NB4 (cell line): ENCODE measurements at regions not wholly inside any gene's neighbourhood (a gene's known extent, or its start where the extent isn't known, plus 50 kb on each side); places are given as distances from the start of the nearest gene placed in this dataset.

Experiments
- DNase-seq: peaks from one replicate; pipeline ENCODE4 v3.0.0; 2010; ENCODE audit warnings: low read depth
- H3K4me3 ChIP-seq: one replicate; pipeline ENCODE4 v1.5.1; 2011; ENCODE audit warnings: mild to moderate bottlenecking, low read depth, low read length, moderate library complexity
- MYC ChIP-seq: IDR thresholded peaks from 2 replicates; pipeline ENCODE4 v1.6.1; 2011; ENCODE audit warnings: low read depth, low read length
- POLR2A ChIP-seq: IDR thresholded peaks from 2 replicates; pipeline ENCODE4 v1.6.1; 2011; ENCODE audit warnings: mild to moderate bottlenecking; ENCODE audit not compliant: insufficient read length; ENCODE audit errors: extremely low read depth
- TF ChIP-seq, protein P1 (sequence below): IDR thresholded peaks from 2 replicates; pipeline ENCODE4 v1.6.1; 2011; ENCODE audit warnings: low read depth, low read length
- TF ChIP-seq, protein P2 (sequence below): IDR thresholded peaks from one replicate; pipeline ENCODE4 v1.5.1; 2012; ENCODE audit warnings: low read depth, low read length

DNA sequence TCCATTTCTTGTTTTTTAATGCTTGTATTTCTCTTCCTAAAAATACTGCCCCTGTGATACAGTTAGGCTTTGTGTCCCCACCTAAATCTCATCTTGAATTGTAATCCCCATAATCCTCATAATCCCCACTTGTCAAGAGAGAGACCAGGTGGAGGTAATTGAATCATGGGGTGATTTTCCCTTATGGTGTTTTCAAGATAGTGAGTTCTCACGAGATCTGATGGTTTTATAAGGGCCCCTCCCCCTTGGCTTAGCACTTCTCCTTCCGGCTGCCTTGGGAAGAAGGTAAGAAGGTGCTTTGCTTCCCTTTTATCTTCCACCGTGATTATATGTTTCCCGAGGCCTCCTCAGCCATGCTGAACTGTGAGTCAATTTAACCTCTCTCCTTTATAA lies 227.4 kb downstream of the MAN2A1 start:
- TF ChIP-seq MYC (no peak), POLR2A (no peak)
- TF ChIP-seq, protein P1, sequence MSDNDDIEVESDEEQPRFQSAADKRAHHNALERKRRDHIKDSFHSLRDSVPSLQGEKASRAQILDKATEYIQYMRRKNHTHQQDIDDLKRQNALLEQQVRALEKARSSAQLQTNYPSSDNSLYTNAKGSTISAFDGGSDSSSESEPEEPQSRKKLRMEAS = no peak
- TF ChIP-seq, protein P2, sequence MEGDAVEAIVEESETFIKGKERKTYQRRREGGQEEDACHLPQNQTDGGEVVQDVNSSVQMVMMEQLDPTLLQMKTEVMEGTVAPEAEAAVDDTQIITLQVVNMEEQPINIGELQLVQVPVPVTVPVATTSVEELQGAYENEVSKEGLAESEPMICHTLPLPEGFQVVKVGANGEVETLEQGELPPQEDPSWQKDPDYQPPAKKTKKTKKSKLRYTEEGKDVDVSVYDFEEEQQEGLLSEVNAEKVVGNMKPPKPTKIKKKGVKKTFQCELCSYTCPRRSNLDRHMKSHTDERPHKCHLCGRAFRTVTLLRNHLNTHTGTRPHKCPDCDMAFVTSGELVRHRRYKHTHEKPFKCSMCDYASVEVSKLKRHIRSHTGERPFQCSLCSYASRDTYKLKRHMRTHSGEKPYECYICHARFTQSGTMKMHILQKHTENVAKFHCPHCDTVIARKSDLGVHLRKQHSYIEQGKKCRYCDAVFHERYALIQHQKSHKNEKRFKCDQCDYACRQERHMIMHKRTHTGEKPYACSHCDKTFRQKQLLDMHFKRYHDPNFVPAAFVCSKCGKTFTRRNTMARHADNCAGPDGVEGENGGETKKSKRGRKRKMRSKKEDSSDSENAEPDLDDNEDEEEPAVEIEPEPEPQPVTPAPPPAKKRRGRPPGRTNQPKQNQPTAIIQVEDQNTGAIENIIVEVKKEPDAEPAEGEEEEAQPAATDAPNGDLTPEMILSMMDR = no peak
- DNase-seq = no peak
- no peak overlapping the region for H3K4me3 ChIP-seq

DNA sequence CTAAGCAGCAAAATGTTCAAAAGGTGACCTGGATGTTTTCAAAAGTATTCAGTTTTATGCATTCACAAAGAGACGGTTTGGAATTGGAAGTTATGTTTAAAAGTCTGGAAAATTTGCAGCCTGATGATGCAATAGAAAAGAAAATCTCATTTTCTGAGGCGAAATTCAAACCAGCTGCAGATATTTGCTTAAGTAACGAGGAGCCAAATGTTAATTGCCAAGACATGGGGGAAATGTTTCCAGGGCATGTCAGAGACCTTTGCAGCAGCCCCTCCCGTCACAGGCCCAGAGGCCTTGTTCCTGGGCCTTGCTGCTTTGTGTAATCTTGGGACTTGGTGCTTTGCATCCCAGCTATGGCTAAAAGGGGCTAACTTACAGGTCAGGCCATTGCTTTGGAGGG lies 228.2 kb downstream of the MAN2A1 start:
- H3K4me3 ChIP-seq = no peak overlapping the region
- TF ChIP-seq POLR2A = no peak
- TF ChIP-seq, protein P2 = no peak
- no peak for TF ChIP-seq MYC
- TF ChIP-seq, protein P1 = no peak

DNA sequence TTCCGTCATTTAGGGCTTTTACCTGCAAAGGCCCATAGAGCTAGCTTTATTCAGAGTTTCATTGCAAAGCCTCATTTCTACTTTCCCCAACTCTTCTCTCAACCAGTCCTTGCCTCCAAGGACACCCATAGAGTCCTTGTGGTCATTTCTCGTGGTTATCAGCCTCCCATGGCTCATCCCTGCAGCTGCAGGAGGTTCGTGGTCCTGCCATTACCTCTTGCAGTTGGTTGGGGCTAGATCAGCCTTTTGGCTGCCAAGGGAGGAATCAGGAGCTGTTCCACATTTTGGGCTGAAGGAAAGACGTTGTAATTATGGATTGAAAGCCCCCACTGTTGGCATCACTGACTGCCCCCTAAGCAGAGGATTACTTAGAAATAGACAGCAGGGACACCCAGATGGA lies 231.0 kb downstream of the MAN2A1 start:
- DNase-seq = no peak
- TF ChIP-seq, protein P2 = no peak
- TF ChIP-seq POLR2A (no peak), MYC (no peak)
- no peak overlapping the region for H3K4me3 ChIP-seq

More for the DNA sequence above, 228.2 kb downstream of the MAN2A1 start:
- no peak for DNase-seq

DNA sequence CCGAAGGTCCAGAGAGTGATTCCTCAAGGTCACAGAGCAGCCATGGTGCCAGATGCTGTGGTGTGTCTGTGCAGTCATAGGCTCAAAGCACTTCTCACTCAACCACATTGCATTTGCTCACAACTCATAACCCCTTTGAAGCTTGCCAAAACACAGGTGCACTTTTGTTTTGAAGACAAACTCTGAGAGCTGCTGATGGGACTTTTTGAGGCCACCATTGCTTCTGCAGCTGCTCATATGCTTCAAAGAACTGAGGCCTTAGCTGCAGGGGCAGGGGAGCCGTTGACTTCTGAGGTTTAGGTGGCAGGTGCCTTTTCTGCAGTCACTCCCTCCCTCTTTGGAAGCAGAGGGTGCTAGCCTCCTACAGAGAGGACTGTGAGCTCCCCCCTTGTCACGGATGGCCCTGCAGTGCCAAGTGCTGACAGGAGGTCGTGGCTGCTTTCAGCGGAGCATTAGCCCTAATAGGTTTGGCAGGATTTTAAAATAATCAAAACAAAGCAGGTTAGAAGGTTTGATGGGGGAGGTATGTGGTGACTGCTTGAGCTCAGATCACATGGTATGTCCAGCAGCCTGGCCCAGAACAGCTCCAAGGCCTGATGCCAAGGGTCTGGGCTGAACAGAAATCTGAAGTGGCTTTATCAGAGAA lies 232.1 kb downstream of the MAN2A1 start:
- TF ChIP-seq MYC = no peak
- TF ChIP-seq, protein P2 = no peak
- TF ChIP-seq, protein P1 = no peak
- TF ChIP-seq POLR2A = no peak
- no peak overlapping the region for H3K4me3 ChIP-seq
- no peak for DNase-seq

DNA sequence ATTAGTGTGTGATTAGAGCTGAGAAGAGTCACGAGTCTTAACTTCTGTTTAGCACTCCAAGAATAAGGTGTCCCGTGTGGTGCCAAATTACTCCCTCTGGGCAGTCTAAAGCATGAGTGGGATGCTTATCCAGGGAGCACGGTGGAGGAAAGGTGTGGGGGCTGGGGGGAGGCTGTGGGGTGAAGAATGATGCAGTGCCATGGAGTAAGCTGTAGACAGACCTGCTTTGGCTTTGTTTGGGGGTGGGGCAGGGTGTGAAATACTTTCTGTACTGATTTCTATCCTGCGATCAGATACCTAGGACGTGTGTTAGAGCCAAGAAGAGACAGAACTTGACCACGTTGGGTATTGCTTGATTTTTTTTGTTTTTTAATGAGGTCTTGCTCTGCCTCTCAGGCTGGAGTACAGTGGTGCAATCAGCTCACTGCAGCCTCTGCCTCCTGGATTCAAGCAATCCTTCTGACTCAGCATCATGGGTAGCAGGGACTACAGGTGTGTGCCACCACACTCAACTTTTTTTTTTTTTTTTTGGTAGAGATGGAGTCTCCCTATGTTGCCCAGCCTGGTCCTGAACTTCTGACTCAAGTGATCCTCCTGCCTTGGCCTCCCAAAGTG lies 232.8 kb downstream of the MAN2A1 start:
- TF ChIP-seq, protein P2 = no peak
- no peak for TF ChIP-seq MYC
- TF ChIP-seq POLR2A = no peak
- TF ChIP-seq, protein P1 = no peak
- H3K4me3 ChIP-seq = no peak overlapping the region
- DNase-seq = no peak

DNA sequence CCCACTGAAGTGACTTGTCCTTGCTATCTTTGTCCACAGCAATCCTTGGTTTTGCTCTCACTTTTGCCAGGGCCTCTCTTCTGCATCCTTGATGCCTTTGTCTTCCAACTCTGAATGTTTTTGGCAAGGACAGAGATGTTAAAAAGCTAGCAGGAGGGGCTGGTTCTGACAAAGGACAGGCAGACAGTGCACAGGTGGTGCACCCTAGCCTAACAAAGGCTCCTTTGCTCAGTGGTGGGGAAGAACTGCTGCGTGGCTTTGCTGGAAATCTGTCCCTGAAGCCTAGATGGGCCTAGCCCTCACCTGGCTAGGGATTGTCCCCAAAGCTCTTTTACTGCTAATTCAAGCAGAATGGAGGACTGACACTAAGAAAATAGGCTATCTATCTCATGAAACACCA lies 233.5 kb downstream of the MAN2A1 start:
- no peak for DNase-seq
- TF ChIP-seq, protein P2 = no peak
- TF ChIP-seq, protein P1 = no peak
- TF ChIP-seq POLR2A = no peak
- TF ChIP-seq MYC = no peak
- H3K4me3 ChIP-seq = no peak overlapping the region
